Astrocyte of the spinal cord (primary cell): ENCODE measurements at regions not wholly inside any gene's neighbourhood (a gene's known extent, or its start where the extent isn't known, plus 50 kb on each side); places are given as distances from the start of the nearest gene placed in this dataset.

Source experiments
- DNase-seq: peaks from one replicate; pipeline ENCODE4 v3.0.0; 2011; ENCODE audit warnings: low read depth, low spot score
- H3K4me3 ChIP-seq: 2 replicates; pipeline ENCODE4 v1.5.1; 2011; ENCODE audit warnings: low read depth, mild to moderate bottlenecking, low read length, moderate library complexity
- in situ Hi-C: cut with HindIII; loops from 2 replicates; pipeline ENCODE4 v1.10.0; 2017; ENCODE audit warnings: low sequenced_read_pairs
- TF ChIP-seq, protein P1 (sequence below): IDR thresholded peaks from 2 replicates; pipeline ENCODE4 v1.5.1; 2012; ENCODE audit warnings: low read depth, mild to moderate bottlenecking, low read length, inconsistent platforms

DNA sequence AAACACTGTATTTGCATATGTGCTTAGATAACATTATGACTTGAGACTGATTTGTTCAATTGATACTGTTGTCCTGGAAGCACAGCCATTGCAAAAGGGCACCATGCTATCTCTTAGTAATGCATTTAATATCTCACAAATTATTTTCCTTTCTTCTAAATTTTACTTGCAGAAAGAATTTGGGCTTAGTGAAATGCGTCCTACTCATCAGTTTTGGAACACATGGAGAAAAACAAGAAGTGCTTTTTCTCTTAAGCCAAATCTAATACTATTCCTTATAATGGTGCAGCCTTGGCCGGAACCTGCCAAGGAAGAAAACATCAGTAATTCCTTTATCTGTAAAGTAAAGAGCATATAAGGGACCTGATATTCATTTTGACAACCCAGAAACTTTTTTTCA lies 172.2 kb upstream of the ZNF608 start:
- TF ChIP-seq, protein P1, sequence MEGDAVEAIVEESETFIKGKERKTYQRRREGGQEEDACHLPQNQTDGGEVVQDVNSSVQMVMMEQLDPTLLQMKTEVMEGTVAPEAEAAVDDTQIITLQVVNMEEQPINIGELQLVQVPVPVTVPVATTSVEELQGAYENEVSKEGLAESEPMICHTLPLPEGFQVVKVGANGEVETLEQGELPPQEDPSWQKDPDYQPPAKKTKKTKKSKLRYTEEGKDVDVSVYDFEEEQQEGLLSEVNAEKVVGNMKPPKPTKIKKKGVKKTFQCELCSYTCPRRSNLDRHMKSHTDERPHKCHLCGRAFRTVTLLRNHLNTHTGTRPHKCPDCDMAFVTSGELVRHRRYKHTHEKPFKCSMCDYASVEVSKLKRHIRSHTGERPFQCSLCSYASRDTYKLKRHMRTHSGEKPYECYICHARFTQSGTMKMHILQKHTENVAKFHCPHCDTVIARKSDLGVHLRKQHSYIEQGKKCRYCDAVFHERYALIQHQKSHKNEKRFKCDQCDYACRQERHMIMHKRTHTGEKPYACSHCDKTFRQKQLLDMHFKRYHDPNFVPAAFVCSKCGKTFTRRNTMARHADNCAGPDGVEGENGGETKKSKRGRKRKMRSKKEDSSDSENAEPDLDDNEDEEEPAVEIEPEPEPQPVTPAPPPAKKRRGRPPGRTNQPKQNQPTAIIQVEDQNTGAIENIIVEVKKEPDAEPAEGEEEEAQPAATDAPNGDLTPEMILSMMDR: no peak
- H3K4me3 ChIP-seq: no peak overlapping the region
- in situ Hi-C loops: no loop called here
- DNase-seq: no peak

DNA sequence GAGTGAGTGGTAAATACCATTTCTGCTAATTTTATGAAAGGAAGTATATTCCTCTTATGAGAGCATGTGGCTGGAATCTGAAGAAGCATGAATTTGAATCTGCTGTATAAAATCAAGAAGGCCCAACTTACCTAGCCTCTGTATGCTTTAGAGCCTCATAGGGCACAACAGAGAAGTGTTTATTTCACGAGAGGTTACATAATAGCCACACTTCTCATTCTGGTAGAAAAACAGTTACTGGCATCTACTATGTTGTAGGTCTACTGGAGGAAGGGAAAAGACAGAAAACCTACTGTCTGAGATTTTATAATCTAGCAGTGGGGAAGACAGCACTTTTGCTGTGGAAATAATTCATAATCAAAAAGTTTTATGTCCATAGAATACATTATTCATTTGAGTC lies 172.6 kb upstream of the ZNF608 start:
- no peak overlapping the region for H3K4me3 ChIP-seq
- TF ChIP-seq, protein P1: no peak
- in situ Hi-C loops: no loop called here
- DNase-seq: no peak

DNA sequence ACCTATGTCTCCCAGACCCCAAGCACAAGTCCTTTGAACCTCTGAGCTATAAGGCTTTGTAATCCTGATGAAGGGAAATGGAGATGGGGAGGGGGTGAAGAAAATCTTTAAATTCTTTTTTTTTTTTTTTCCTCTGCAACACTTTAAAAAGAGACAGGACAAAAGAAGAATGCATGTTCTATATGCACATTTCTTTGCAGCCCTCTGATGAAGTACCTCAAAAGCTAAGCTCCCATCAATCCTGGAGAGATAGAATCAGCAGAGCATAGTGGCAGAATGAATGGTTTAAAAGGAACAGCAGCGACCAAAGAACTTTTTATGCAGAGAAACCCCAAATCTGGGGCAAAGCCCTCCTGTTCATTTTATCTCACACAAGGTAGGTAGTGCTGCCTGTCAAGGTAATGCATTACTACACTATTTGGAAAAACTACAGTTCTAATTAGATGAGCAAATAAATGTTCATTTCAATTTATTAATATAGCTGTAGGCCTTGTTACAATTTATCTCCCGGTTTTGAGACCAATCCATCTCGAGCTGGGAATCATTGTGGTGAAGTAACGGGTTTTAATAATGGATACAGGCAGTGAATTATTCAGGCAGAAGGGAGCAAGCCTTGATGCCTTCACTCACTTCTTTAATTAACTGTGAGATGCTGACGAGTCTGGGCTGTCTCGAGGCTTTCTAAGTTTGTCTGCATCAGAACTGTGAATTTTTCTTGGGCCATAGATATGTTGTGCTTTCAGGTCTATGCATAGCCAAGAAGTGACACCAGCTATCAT lies 173.5 kb upstream of the ZNF608 start:
- no peak for DNase-seq
- TF ChIP-seq, protein P1: no peak
- in situ Hi-C loops: no loop called here
- H3K4me3 ChIP-seq: no peak overlapping the region

DNA sequence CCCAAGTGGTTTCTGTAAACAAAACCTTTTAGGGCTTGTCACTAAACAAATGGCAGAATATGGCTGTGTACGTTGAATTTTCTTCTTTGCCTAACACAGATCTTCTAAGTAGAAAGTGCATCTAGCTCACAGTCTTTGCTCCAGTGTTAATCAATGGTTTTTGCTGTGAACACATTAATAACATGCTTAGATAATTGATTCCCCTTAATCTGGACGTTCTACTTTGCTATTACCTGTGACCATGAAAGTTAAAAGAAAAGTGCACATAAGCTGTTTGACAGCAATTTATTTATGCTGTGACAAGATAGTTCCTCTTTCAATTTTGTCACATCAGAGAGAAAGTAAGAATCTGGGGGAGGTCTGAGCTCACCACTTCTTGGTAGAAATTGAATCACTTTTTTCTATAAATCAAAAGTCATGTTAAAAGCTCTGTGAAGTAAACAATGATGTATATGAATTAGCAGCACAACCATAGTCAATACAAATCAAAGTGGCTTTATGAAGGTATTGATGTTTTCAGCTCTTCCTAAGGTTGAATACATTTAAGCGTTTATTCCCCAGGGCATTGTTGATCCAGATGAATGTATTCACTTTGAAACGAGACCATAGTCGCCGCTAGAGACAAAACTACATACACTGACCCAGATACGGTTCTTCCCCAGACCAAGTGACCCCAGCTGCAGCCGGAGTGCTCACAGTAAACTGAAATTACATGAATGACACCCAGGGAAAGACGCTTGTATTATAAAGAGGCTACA lies 174.6 kb upstream of the ZNF608 start:
- no peak for DNase-seq
- in situ Hi-C loops: no loop called here
- H3K4me3 ChIP-seq: no peak overlapping the region
- TF ChIP-seq, protein P1: no peak

DNA sequence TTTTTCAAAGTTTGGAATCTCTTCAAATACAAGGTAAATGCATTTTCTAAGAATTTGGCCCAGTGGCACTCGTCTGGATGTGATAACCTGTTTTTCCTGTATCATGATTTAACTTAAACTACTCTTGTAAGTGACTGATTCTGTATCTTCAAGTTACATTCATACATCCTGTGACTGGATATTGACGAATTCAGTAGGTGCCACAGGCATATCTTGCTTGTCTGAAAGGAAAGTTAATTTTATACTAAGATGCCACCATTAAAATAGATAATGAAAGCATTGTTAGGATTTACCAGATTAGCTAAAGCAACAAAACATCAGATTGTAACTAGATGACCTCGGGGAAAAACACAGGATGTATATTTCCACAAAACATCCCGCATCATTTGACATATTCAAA lies 175.3 kb upstream of the ZNF608 start:
- TF ChIP-seq, protein P1: no peak
- in situ Hi-C loops: no loop called here
- DNase-seq: no peak
- H3K4me3 ChIP-seq: no peak overlapping the region

DNA sequence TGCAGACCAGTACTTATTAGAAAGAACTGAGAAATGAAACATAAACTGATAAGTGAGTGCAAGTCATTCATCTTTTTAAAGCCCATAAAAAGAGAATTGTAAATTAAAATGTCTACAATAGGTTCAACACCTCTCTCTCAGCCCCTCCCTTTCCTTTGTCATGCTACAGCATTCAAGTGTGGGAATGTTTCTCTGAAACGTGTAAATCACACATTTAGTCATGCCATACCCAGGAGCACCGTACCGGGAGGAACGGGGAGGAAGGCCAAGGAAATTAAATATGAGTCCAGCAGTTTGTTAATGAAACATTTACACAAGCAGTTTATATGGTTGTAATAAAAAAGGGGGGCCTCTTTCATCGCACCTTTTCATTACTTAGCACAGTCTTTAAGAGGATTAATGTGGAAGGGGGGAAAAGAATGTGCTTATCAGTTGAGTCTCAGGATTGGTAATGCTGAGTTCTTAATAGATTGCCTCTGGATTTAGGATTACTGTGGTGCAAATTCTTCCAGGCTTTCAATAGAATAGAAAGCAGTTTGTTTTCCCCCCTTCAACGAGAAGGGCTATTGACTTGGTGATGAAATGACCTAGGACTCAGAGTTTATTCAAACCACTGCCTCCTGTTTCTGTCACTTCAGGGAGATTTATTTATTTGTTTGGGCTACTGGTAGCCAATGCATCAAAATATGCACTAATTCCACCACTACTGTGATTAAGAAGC lies 176.0 kb upstream of the ZNF608 start:
- TF ChIP-seq, protein P1: no peak
- no peak overlapping the region for H3K4me3 ChIP-seq
- in situ Hi-C loops: no loop called here
- no peak for DNase-seq
